ENCODE measurements at regions not wholly inside any gene's neighbourhood (a gene's known extent, or its start where the extent isn't known, plus 50 kb on each side); places are given as distances from the start of the nearest gene placed in this dataset.

DNA sequence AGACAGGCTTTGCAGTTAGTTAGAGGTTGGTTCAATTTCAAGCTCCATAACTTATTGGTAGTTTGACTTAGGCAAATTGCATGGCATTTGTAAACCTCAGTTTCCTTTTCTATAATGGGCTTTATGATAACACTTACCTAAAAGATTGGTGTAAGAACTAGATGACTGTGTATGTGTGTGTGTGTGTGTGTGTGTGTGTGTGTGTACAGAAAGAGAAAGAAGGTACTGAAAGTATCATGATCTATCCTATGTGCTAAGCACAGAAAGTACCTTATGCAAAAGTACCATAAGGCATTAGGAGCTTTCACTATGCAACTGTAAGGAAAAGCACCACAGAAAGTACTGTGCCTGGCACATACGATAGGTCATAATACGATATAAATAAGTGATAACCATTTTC, 304.3 kb upstream of the KITLG start:
- TF ChIP-seq SUZ12 (IDR thresholded peaks at IDR 0.05; ENCODE audit: extremely low read depth, insufficient read depth, insufficient read length) = no peak
- TF ChIP-seq ZNF274 (IDR thresholded peaks at IDR 0.05; ENCODE audit: low read depth, low read length) = no peak
- TF ChIP-seq YY1 (IDR thresholded peaks at IDR 0.05; ENCODE audit: insufficient read depth, insufficient read length) = no peak
